Right hindlimb (tissue), 1 donor: ENCODE measurements at regions not wholly inside any gene's neighbourhood (a gene's known extent, or its start where the extent isn't known, plus 50 kb on each side); places are given as distances from the start of the nearest gene placed in this dataset.

Source experiments
- DNase-seq: peaks from one replicate; pipeline ENCODE4 v3.0.0-alpha.2; 2018

GRCh38 chr11:59302991-59303390, 55.7 kb upstream of the OR5AN1 start:
- DNase-seq, result no peak

DNA sequence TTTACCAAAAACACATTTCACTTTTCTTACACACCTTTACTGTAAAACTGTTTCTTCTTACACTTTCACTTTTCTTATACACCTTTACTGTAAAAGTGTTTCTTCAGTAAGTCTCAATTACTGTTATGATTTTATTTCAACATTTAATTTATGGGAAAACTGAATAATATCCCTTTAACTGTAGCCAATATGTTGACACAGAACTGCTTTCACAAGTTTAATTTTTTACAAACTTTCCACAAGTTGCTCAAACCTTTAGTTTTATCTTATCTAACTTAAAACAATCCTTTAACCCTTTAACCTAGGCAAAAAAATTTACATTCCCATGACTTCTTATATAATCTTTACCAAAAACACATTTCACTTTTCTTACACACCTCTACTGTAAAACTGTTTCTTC, 63.3 kb upstream of the OR5AN1 start:
- DNase-seq, result no peak

GRCh38 chr11:59292611-59293010, 66.1 kb upstream of the OR5AN1 start:
- no peak for DNase-seq

DNA sequence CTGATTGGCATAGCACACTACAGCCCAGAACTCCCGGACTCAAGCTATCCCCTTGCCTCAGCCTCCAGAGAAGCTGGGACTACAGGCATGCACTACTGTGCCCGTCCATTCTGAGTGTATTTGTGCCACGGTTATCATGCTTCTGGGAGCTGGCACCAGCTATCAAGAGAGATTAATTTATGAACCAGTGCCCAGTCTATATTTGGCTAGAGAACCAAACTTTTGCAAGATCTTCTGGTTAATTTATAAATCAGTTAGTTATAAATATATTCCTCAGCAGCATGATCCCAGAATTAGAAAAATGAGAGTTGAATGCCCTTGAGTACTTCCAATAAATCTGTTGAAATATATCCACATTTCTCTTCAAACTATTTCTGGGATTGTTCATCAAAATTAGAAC, 67.5 kb upstream of the OR5AN1 start:
- DNase-seq, result no peak

GRCh38 chr11:59289356-59290181, 69.1 kb upstream of the OR5AN1 start:
- DNase-seq, result no peak

GRCh38 chr11:59285716-59286260, 72.9 kb upstream of the OR5AN1 start:
- no peak for DNase-seq

DNA sequence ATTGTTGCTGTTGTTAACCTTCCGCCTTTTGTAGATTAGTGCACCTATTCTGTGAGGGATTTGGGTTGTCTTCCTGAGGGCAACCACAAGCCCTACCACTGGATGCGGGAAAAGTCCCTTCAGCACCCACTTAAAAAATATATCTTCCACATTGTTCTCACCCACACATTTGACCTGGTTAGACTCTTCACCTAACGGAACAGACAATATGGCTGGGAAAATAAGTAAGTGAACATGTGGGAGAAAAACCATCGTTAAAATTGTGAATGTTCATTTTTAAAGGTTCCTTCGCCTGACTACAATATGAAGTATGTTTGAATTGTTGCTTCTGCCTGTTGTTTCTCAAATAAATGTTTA, 72.0 kb upstream of the MPEG1 start:
- no peak for DNase-seq

- peak; percentile 44 for DNase-seq
These were observed 71.4 kb upstream of the MPEG1 start for GRCh38 chr11:59283825-59284772.

DNA sequence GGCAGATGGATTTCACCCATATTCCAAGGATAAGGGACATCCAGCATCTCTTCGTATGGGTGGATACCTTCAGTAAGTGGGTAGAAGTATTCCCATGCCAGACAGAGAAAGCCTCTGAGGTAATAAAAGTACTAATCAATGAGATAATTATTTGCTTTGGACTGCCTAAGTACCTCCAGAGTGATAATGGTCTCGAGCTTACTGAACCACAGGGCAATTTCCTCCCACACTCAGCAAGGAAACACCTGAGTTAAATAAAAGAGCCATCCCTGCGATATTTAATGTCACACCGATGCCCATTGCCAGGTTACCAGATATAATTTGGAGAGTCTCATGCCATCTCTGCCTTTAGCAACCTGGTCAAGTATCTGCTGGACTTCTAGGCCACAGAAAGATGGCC, 70.6 kb upstream of the MPEG1 start:
- DNase-seq, result no peak

- no peak for DNase-seq
These were observed 68.5 kb upstream of the MPEG1 start for GRCh38 chr11:59281177-59281576.

- DNase-seq, result no peak
These were observed 60.7 kb upstream of the MPEG1 start for GRCh38 chr11:59273373-59273841.

DNA sequence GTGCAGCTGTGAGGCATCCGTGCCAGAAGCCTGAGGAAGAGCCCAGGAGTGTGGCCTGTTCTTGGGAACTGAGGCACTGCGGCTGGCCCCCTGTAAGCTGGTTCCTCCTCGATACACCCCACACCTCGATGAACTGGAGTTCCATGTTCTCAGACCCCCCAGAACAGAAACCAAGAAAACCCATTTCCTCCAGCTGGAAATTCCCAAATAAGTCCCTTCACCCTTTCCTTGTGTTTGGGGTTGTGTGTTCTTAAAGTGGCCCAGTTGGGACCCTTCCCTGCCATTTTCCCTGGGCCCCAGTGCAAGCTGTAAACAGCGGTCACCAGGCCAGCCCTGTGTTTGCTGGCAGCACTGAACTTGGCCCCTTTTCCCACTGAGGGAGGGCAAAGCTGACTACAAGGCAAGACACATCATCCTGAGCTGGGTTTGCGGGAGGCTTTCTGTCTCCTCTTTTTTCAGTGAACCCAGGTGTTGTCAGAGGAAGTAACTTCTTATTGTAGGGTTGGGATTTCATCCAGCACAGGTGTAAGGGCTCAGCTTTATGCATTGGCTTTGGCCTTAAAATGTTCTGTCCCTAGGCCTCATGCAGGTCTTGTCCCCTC, 60.1 kb upstream of the MPEG1 start:
- DNase-seq, result no peak

GRCh38 chr11:59271811-59272327, 59.1 kb upstream of the MPEG1 start:
- DNase-seq, result no peak

DNA sequence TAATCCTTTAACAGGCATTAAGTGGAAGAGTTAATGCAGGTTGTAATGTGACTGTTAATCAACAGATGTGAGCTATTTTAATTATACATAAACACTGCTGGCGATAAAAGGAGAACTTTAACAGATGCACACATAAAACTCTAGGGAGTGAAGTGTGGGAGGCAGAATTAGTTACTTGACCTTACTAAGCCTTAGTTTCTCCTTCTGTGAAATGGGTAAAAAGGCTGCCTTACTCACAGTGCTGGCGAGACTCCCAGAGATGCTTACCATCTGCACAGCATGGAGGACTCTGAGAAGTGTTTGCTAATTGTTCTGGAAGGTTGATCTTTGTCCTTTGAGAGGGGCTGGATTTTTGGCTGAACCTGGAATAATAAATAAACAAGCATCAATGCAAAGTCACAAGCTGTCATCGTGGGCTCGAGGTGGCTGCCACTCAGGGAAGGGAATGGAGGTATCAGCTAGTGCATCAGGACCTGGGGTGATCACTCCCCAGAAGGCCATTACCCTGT, 58.6 kb upstream of the MPEG1 start:
- DNase-seq, result no peak

GRCh38 chr11:59267736-59268475, 55.2 kb upstream of the MPEG1 start:
- DNase-seq, result no peak

DNA sequence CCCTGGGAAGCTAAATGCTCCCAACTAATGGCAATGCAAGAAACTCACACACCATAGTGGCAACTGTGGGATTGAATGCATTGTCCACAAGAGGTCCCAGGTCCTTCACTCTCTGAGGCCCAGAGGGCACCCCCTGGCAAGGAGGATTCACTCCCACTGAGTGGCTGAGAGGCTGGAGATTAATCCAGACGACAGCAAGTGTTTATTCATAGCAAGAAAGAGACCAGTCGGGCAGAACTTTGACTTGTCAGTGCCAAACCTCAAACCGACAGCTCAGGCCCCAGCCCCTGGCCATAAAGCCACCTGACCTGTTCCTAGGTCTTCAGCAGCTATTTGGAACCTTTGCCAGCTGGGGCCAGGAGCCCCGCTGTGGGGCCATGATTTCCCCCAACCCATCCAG, 54.5 kb upstream of the MPEG1 start:
- no peak for DNase-seq

- no peak for DNase-seq
These were observed 53.8 kb upstream of the MPEG1 start for GRCh38 chr11:59266491-59266890.

GRCh38 chr11:59265735-59266134, 53.0 kb upstream of the MPEG1 start:
- no peak for DNase-seq

DNA sequence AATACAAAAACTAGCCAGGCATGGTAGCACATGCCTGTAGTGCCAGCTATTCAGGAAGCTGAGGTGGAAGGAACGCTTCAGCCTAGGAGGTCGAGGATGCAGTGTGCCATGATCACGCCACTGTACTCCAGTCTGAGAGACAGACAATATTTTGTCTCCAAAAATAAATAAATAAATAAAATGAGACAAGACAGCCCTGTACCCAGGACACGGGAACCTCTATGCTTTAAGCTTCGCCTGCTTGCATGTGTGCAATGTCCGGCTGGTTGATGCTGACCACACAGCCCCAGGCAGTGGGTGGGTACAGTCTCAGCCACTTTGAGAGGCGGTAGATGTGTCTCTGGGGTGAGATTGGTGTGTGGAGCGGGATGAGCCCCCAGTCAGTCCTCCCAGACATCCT, 52.0 kb upstream of the MPEG1 start:
- no peak for DNase-seq

GRCh38 chr11:59263225-59263894, 50.6 kb upstream of the MPEG1 start:
- DNase-seq, result no peak
